ENCODE measurements at regions not wholly inside any gene's neighbourhood (a gene's known extent, or its start where the extent isn't known, plus 50 kb on each side); places are given as distances from the start of the nearest gene placed in this dataset.

- H3K9me3 ChIP-seq = no peaks in the 10 kb centered on the region
- no peak overlapping the region for H3K4me2 ChIP-seq
- H4K20me1 ChIP-seq = no peaks in the 10 kb centered on the region; the same call in 1 of the 2 replicates
- no peak for TF ChIP-seq Cebpa-rat (IDR thresholded peaks at IDR 0.05)
- no peaks in the 10 kb centered on the region for H3K36me3 ChIP-seq
- H3K9ac ChIP-seq = no peak overlapping the region
- H3K4me1 ChIP-seq = no peaks in the 10 kb centered on the region
- no peak overlapping the region for H3K4me3 ChIP-seq
- H3K27me3 ChIP-seq = no peaks in the 10 kb centered on the region; the same call in 1 of the 2 replicates
- no peak overlapping the region for H3K27ac ChIP-seq
These were observed 59.9 kb upstream of the FGF3 start for GRCh38 chr11:69878927-69879728.

DNA sequence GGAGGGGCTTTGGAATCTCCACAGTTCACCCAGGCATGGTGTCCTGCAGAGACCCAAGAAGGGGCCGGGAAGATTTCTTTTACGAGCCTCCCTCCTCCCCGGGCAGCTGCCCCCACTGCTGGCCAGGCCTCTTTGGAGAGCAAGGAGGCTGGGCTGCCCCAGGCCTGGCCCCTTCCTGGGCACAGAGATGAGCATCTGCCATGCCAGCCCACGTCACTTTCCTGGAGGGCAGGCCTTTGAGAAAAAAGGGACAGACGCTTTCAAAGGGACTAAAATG lies 60.5 kb upstream of the FGF3 start:
- Histone ChIP-seq H3K4me3 (no peak overlapping the region), H3K36me3 (no peaks in the 10 kb centered on the region), H3K9ac (no peak overlapping the region), H3K9me3 (no peaks in the 10 kb centered on the region), H3K4me1 (no peaks in the 10 kb centered on the region), H3K4me2 (no peak overlapping the region), H3K27me3 (no peaks in the 10 kb centered on the region), H4K20me1 (no peaks in the 10 kb centered on the region; the same call in 1 of the 2 replicates), H3K27ac (no peak overlapping the region)
- no peak for TF ChIP-seq Cebpa-rat (IDR thresholded peaks at IDR 0.05)

DNA sequence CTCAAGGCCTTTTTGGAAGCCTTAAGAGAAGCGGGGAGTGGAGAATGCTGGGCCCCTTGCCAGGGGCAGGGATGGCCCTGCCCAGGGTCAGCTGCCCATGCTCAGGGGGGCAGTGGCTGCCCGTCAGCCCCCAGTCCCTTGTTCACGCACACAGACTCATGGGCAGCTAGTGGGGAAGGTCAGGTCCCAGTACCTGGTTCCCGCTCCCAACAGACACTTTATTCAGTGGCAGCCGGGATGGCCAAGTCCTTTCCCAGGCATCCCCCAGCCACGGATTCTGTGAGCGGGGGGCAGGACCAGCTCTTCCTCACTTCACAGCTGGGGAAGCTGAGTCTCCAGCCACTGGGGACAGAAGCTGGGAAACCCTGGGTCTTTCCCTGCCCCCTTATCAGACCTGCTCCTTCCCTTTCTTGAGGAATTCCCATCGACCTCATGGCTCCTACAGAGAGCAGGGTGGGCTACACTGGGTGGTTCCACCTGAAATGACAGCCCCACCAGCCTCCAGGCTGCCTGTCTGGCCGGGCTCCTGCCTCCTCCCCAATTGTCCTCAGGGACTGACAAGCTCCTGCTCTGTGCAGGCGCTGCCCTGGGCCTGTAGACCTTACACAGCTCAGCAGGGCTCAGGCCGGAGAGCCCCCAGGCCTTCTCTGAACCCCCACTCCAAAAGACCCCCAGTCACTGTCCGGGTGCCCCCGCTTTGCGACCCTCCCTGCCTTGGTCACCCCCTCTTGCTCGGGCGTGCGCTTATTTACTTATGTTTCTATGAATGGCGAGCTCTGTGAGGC lies 61.0 kb upstream of the FGF3 start:
- Histone ChIP-seq H3K4me2 (no peak overlapping the region), H3K4me3 (no peak overlapping the region), H3K27ac (no peak overlapping the region), H3K9me3 (no peaks in the 10 kb centered on the region), H3K27me3 (no peaks in the 10 kb centered on the region), H3K36me3 (no peaks in the 10 kb centered on the region), H4K20me1 (no peaks in the 10 kb centered on the region; the same call in 1 of the 2 replicates), H3K9ac (no peak overlapping the region), H3K4me1 (no peaks in the 10 kb centered on the region)
- no peak for TF ChIP-seq Cebpa-rat (IDR thresholded peaks at IDR 0.05)

DNA sequence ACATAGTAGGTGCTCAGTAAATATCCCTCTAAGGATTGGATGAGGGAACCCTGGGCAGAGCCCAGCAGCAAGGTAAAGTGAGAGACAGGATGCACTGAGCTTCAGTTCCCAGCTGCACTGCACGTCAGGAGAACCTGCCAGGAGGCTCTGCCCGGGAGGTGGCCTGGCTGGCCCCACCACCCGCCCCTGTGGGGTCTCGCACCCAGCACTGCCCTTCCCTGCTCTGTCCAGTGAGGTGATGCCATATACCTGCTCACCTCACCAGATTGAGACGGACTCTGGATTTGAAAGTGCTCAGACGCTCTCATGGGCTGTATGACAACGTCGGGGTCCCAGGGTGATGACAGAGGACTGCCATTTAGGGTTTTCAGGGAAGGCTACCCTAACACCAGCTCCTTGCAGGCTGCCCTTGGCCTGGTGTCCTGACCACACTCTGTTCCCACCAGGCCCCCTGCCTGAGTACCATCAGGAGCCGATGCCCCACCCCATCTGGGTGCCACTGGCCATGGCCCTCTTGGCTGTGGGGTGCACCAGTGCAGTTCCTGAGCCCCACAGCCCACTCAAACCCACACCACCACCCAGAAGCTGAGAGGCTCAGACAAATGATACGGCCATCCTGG lies 61.7 kb upstream of the FGF3 start:
- no peak for TF ChIP-seq Cebpa-rat (IDR thresholded peaks at IDR 0.05)
- no peak overlapping the region for H3K9ac ChIP-seq
- no peak overlapping the region for H3K4me2 ChIP-seq
- no peak overlapping the region for H3K4me3 ChIP-seq
- H4K20me1 ChIP-seq = no peaks in the 10 kb centered on the region; the same call in 1 of the 2 replicates
- no peaks in the 10 kb centered on the region for H3K4me1 ChIP-seq
- H3K36me3 ChIP-seq = no peaks in the 10 kb centered on the region
- no peaks in the 10 kb centered on the region for H3K9me3 ChIP-seq
- H3K27me3 ChIP-seq = no peaks in the 10 kb centered on the region
- no peak overlapping the region for H3K27ac ChIP-seq

DNA sequence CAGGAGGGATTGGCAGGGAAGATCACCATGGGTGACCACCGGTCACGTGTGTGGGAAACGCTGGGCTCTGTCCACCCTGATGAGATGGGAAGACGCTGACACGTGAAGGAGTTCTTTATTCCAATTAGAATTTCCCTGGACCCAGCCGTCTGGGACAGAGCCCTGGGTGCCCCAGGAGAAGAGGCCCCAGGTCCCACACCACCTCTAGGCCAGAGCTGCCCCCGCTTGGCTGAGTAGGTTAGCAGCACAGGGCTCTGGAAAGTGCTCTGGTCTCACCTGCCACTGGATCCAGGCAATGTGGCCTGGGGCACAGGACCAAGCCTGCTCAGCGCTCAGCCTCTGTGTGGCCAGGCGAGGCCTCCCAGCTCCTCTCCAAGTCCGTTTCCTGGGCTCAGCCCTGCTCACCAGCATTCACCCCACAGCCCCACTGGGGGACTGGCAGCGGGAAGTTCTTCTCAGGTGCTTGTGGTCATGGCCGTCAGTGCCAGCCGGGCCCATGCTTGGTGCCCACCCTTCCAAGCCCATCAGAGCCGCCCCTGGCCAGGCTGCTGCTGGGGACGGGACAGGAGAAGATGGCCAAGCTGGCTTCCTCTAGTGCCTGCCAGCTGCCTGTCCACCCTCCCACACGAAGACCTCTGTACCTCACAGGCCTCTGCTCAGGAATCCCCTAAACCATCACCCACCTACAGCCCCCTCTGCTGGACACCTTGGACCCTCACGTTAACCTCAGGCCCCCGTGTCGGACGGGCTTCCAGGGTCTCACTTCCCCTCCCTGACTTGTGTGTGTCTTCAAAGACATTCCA lies 62.5 kb upstream of the FGF3 start:
- no peaks in the 10 kb centered on the region for H3K27me3 ChIP-seq

GRCh38 chr11:69882270-69882608 lies 63.0 kb upstream of the FGF3 start:
- H3K4me1 ChIP-seq = no peaks in the 10 kb centered on the region
- H3K9ac ChIP-seq = no peak overlapping the region
- no peak overlapping the region for H3K4me3 ChIP-seq
- H4K20me1 ChIP-seq = no peaks in the 10 kb centered on the region; the same call in 1 of the 2 replicates
- TF ChIP-seq Cebpa-rat (IDR thresholded peaks at IDR 0.05) = no peak
- H3K4me2 ChIP-seq = no peak overlapping the region
- H3K36me3 ChIP-seq = no peaks in the 10 kb centered on the region
- no peaks in the 10 kb centered on the region for H3K9me3 ChIP-seq
- no peaks in the 10 kb centered on the region for H3K27me3 ChIP-seq
- H3K27ac ChIP-seq = no peak overlapping the region

More for the DNA sequence above, 62.5 kb upstream of the FGF3 start:
- H3K27ac ChIP-seq = no peak overlapping the region
- H3K36me3 ChIP-seq = no peaks in the 10 kb centered on the region
- no peak overlapping the region for H3K4me2 ChIP-seq
- no peaks in the 10 kb centered on the region for H3K4me1 ChIP-seq
- no peaks in the 10 kb centered on the region; the same call in 1 of the 2 replicates for H4K20me1 ChIP-seq
- TF ChIP-seq Cebpa-rat (IDR thresholded peaks at IDR 0.05) = no peak
- H3K4me3 ChIP-seq = no peak overlapping the region
- H3K9ac ChIP-seq = no peak overlapping the region
- H3K9me3 ChIP-seq = no peaks in the 10 kb centered on the region

GRCh38 chr11:69883292-69884255 lies 64.4 kb upstream of the FGF3 start:
- Histone ChIP-seq H3K4me2 (no peak overlapping the region), H4K20me1 (no peaks in the 10 kb centered on the region; the same call in 1 of the 2 replicates), H3K4me3 (no peak overlapping the region), H3K27me3 (no peaks in the 10 kb centered on the region), H3K36me3 (no peaks in the 10 kb centered on the region), H3K9ac (no peak overlapping the region), H3K27ac (no peak overlapping the region), H3K4me1 (peaks cover 1% of the 10 kb centered on the region), H3K9me3 (no peaks in the 10 kb centered on the region)
- TF ChIP-seq Cebpa-rat (IDR thresholded peaks at IDR 0.05) = no peak

DNA sequence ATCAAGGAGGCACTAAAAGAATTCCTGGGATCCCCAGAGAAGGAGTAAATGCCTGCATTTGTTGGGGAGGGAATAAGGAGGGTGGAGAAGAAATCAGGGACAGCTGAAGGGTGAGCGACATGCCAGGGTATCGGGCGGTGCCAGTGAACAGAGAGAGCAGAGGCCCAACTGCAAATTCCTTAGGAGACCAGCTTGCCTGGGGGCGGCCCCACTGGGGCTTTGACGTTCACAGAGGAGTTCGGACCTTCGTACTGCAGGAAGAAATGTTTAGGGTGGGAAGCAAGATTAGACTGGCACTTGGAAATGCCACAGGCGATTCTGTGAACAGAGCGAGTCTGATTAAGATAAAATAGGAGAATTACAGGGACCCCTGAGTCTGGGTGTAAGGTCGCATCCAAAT lies 65.1 kb upstream of the FGF3 start:
- Histone ChIP-seq H3K36me3 (no peaks in the 10 kb centered on the region), H3K9me3 (no peaks in the 10 kb centered on the region), H3K27ac (no peak overlapping the region), H3K4me3 (no peak overlapping the region), H3K9ac (no peak overlapping the region), H3K27me3 (peaks cover 6% of the 10 kb centered on the region), H4K20me1 (peaks cover 6% of the 10 kb centered on the region; the same call in 1 of the 2 replicates), H3K4me2 (no peak overlapping the region), H3K4me1 (peaks cover 8% of the 10 kb centered on the region)
- TF ChIP-seq Cebpa-rat (IDR thresholded peaks at IDR 0.05) = no peak
